HG02610 (cell line): ENCODE measurements at regions not wholly inside any gene's neighbourhood (a gene's known extent, or its start where the extent isn't known, plus 50 kb on each side); places are given as distances from the start of the nearest gene placed in this dataset.

ENCODE experiments used
- ATAC-seq: cut with Tn5 transposase; IDR thresholded peaks from one replicate; pipeline ENCODE4 v1.9.1; 2021; ENCODE audit warnings: mild to moderate bottlenecking, moderate library complexity; ENCODE audit not compliant: unreplicated experiment

- ATAC-seq = no peak
Observed at GRCh38 chr15:69806287-69806915, 291.3 kb downstream of the TLE3 start.

- ATAC-seq = no peak
Observed at GRCh38 chr15:69807721-69808120, 290.0 kb downstream of the TLE3 start.

- ATAC-seq = no peak
Observed at GRCh38 chr15:69808756-69809155, 289.0 kb downstream of the TLE3 start.

GRCh38 chr15:69809421-69809820, 288.3 kb downstream of the TLE3 start:
- ATAC-seq = no peak

- ATAC-seq = no peak
Observed at GRCh38 chr15:69810431-69811354, 287.0 kb downstream of the TLE3 start.

- ATAC-seq = no peak
Observed at GRCh38 chr15:69812861-69813261, 284.9 kb downstream of the TLE3 start.

GRCh38 chr15:69813881-69814280, 283.8 kb downstream of the TLE3 start:
- no peak for ATAC-seq

GRCh38 chr15:69814932-69815331, 282.8 kb downstream of the TLE3 start:
- ATAC-seq = no peak

- no peak for ATAC-seq
Observed at GRCh38 chr15:69815793-69816192, 281.9 kb downstream of the TLE3 start.

GRCh38 chr15:69816522-69816921, 281.2 kb downstream of the TLE3 start:
- no peak for ATAC-seq

GRCh38 chr15:69818529-69818928, 279.2 kb downstream of the TLE3 start:
- ATAC-seq = no peak

GRCh38 chr15:69819371-69819770, 278.3 kb downstream of the TLE3 start:
- ATAC-seq = no peak

GRCh38 chr15:69820819-69821218, 276.9 kb downstream of the TLE3 start:
- ATAC-seq = no peak

GRCh38 chr15:69823223-69823907, 274.4 kb downstream of the TLE3 start:
- ATAC-seq = no peak

GRCh38 chr15:69824075-69824876, 273.4 kb downstream of the TLE3 start:
- no peak for ATAC-seq

GRCh38 chr15:69824877-69825406, 272.8 kb downstream of the TLE3 start:
- no peak for ATAC-seq

GRCh38 chr15:69825941-69826818, 271.5 kb downstream of the TLE3 start:
- no peak for ATAC-seq

GRCh38 chr15:69826819-69827175, 270.9 kb downstream of the TLE3 start:
- ATAC-seq = no peak

- ATAC-seq = no peak
Observed at GRCh38 chr15:69827751-69828150, 270.0 kb downstream of the TLE3 start.
